ENCODE measurements at regions not wholly inside any gene's neighbourhood (a gene's known extent, or its start where the extent isn't known, plus 50 kb on each side); places are given as distances from the start of the nearest gene placed in this dataset.

- peak in 1 of 3 experiments; percentile 42 for DNase-seq
These were observed 67.7 kb upstream of the FAM9A start for GRCh38 chrX:8868906-8869305.

GRCh38 chrX:8868070-8868773, 67.0 kb upstream of the FAM9A start:
- no peak for DNase-seq

- peak in 1 of 3 experiments; percentile 39 for DNase-seq
These were observed 66.2 kb upstream of the FAM9A start for GRCh38 chrX:8867406-8867805.

- DNase-seq: peak in 2 of 3 experiments; percentile 40 to 58
These were observed 63.0 kb upstream of the FAM9A start for GRCh38 chrX:8864161-8864560.

DNA sequence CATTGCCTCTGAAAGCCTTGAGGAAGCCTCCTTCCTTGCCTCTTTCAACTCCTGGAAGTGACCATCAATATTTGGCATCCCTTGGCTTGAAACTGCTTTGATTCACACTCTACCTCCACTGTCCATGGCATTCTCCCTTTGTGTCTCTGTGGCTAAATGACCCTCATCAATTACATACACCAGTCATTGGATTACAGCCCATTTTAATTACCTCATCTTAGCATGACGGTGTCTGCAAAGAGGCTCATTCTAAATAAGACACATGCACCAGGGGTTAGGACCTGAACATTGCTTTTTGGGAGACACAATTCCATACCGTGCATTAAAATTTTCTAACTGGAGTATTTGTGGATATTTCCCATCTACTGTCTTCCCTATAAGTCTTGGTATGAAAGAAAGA, 60.7 kb upstream of the FAM9A start:
- DNase-seq: no peak

GRCh38 chrX:8851231-8851886, 50.2 kb upstream of the FAM9A start:
- DNase-seq: no peak

All from NCI-H1417 (cell line).